ENCODE measurements at regions not wholly inside any gene's neighbourhood (a gene's known extent, or its start where the extent isn't known, plus 50 kb on each side); places are given as distances from the start of the nearest gene placed in this dataset.

DNA sequence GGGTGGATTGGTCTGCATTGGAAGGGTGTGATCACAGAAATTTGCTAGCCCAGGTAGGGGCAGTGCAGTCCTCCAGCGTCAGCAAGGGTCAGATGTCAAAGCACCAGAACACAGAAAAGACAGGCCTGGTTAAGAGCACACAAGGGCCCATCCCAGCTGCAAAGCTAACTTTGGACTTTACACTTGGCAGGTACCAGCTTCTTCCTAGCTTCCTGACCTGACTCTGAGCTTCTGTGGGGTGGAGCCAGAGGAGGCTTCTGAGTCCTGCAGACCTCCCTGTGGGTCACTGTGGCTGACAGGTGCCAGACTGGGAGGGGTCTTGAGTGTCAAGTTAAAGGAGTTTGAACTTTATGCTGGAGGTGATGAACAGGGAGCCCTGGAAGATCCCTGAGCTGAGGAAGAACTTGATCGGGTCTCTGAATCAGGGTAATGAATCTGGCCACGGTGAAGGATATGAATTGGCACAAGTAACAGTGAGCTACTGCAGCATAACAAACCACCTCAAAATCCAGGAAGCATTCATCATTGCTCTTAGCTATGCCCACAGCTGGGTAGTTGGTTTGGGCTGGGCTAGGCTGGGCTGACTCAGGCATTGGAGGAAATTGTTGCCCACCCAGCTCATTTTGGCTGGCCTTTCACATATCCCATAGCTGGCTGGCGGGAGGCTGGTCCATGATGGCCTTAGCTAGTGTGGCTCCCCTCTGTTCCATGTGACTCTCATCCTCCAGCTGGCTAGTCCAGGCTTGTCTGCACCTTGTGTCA lies 63.4 kb downstream of the BARX1 start:
- TF ChIP-seq, protein P1, sequence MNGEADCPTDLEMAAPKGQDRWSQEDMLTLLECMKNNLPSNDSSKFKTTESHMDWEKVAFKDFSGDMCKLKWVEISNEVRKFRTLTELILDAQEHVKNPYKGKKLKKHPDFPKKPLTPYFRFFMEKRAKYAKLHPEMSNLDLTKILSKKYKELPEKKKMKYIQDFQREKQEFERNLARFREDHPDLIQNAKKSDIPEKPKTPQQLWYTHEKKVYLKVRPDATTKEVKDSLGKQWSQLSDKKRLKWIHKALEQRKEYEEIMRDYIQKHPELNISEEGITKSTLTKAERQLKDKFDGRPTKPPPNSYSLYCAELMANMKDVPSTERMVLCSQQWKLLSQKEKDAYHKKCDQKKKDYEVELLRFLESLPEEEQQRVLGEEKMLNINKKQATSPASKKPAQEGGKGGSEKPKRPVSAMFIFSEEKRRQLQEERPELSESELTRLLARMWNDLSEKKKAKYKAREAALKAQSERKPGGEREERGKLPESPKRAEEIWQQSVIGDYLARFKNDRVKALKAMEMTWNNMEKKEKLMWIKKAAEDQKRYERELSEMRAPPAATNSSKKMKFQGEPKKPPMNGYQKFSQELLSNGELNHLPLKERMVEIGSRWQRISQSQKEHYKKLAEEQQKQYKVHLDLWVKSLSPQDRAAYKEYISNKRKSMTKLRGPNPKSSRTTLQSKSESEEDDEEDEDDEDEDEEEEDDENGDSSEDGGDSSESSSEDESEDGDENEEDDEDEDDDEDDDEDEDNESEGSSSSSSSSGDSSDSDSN (IDR thresholded peaks at IDR 0.05; ENCODE audit: borderline replicate concordance in 1 of 2, low read depth in 2 of 2, low read length in 2 of 2) = no peak
- TF ChIP-seq CHCHD3 (CRISPR knock-in tag; IDR thresholded peaks at IDR 0.05) (no peak), EP300 (IDR thresholded peaks at IDR 0.05; ENCODE audit: low read length) (no peak)
- TF ChIP-seq, protein P2, sequence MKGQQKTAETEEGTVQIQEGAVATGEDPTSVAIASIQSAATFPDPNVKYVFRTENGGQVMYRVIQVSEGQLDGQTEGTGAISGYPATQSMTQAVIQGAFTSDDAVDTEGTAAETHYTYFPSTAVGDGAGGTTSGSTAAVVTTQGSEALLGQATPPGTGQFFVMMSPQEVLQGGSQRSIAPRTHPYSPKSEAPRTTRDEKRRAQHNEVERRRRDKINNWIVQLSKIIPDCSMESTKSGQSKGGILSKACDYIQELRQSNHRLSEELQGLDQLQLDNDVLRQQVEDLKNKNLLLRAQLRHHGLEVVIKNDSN (CRISPR knock-in tag; IDR thresholded peaks at IDR 0.05) = no peak
- TF ChIP-seq, protein P3, sequence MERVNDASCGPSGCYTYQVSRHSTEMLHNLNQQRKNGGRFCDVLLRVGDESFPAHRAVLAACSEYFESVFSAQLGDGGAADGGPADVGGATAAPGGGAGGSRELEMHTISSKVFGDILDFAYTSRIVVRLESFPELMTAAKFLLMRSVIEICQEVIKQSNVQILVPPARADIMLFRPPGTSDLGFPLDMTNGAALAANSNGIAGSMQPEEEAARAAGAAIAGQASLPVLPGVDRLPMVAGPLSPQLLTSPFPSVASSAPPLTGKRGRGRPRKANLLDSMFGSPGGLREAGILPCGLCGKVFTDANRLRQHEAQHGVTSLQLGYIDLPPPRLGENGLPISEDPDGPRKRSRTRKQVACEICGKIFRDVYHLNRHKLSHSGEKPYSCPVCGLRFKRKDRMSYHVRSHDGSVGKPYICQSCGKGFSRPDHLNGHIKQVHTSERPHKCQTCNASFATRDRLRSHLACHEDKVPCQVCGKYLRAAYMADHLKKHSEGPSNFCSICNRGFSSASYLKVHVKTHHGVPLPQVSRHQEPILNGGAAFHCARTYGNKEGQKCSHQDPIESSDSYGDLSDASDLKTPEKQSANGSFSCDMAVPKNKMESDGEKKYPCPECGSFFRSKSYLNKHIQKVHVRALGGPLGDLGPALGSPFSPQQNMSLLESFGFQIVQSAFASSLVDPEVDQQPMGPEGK (CRISPR knock-in tag; IDR thresholded peaks at IDR 0.05; ENCODE audit: borderline replicate concordance) = no peak
